HFFc6 (cell line): ENCODE measurements at regions not wholly inside any gene's neighbourhood (a gene's known extent, or its start where the extent isn't known, plus 50 kb on each side); places are given as distances from the start of the nearest gene placed in this dataset.
"Not testable (repeated sequence)": the region's sequence is repeated elsewhere in the genome, so short reads cannot be mapped to it uniquely, and the experiment has no call there.

Experiments used
- DNase-seq: peaks from one replicate; pipeline ENCODE4 v3.0.0-alpha.2; 2018
- H3K27ac Mint-ChIP-seq: 2 replicates; pipeline ENCODE4 v1.8.0; 2020; ENCODE audit warnings: mild to moderate bottlenecking, mixed read lengths
- H3K27me3 Mint-ChIP-seq: 2 replicates; pipeline ENCODE4 v1.8.0; 2021; ENCODE audit warnings: mild to moderate bottlenecking, moderate library complexity, mixed read lengths; ENCODE audit not compliant: insufficient read depth
- H3K36me3 Mint-ChIP-seq: 2 replicates; pipeline ENCODE4 v1.8.0; 2021; ENCODE audit warnings: low read depth, mixed read lengths
- H3K4me1 Mint-ChIP-seq: 2 replicates; pipeline ENCODE4 v1.8.0; 2020; ENCODE audit warnings: low read depth, mixed read lengths
- H3K4me3 Mint-ChIP-seq: 2 replicates; pipeline ENCODE4 v1.8.0; 2020; ENCODE audit warnings: mild to moderate bottlenecking, moderate library complexity, mixed read lengths
- H3K9me3 Mint-ChIP-seq: 2 replicates; pipeline ENCODE4 v1.8.0; 2020; ENCODE audit warnings: mild to moderate bottlenecking, mixed read lengths
- CTCF ChIP-seq: fragments of 200-600 bp; sonication (generic); IDR thresholded peaks from 2 replicates; pipeline ENCODE4 v1.5.0; 2021; ENCODE audit warnings: antibody characterized with exemption, mild to moderate bottlenecking

GRCh38 chr10:65408401-65408800, 1517.4 kb upstream of the LRRTM3 start:
- no peak for DNase-seq
- H3K27ac Mint-ChIP-seq: no peak overlapping the region
- TF ChIP-seq CTCF: no peak
- no peaks in the 10 kb centered on the region for H3K36me3 Mint-ChIP-seq
- no peak overlapping the region for H3K4me3 Mint-ChIP-seq
- no peaks in the 10 kb centered on the region; the same call in none of the 2 replicates for H3K27me3 Mint-ChIP-seq
- no peaks in the 10 kb centered on the region for H3K4me1 Mint-ChIP-seq
- peaks cover 31% of the 10 kb centered on the region for H3K9me3 Mint-ChIP-seq

- Mint-ChIP-seq H3K27ac (no peak overlapping the region), H3K27me3 (no peaks in the 10 kb centered on the region; the same call in 1 of the 2 replicates), H3K4me3 (no peak overlapping the region), H3K4me1 (no peaks in the 10 kb centered on the region), H3K9me3 (peaks cover 33% of the 10 kb centered on the region), H3K36me3 (no peaks in the 10 kb centered on the region)
- no peak for TF ChIP-seq CTCF
- no peak for DNase-seq
Measured at GRCh38 chr10:65413001-65413400, 1512.8 kb upstream of the LRRTM3 start.

GRCh38 chr10:65415318-65415717, 1510.5 kb upstream of the LRRTM3 start:
- H3K4me1 Mint-ChIP-seq: no peaks in the 10 kb centered on the region

GRCh38 chr10:65416094-65416493, 1509.7 kb upstream of the LRRTM3 start:
- DNase-seq: no peak
- Mint-ChIP-seq H3K9me3 (peaks cover 33% of the 10 kb centered on the region), H3K36me3 (no peaks in the 10 kb centered on the region), H3K4me1 (no peaks in the 10 kb centered on the region), H3K27ac (no peak overlapping the region), H3K27me3 (no peaks in the 10 kb centered on the region), H3K4me3 (no peak overlapping the region)
- no peak for TF ChIP-seq CTCF

More at GRCh38 chr10:65415318-65415717, 1510.5 kb upstream of the LRRTM3 start:
- H3K4me3 Mint-ChIP-seq: no peak overlapping the region
- no peaks in the 10 kb centered on the region for H3K27me3 Mint-ChIP-seq
- no peak overlapping the region for H3K27ac Mint-ChIP-seq
- no peak for DNase-seq
- H3K9me3 Mint-ChIP-seq: peaks cover 31% of the 10 kb centered on the region
- no peaks in the 10 kb centered on the region for H3K36me3 Mint-ChIP-seq
- no peak for TF ChIP-seq CTCF

- no peaks in the 10 kb centered on the region for H3K4me1 Mint-ChIP-seq
- H3K27me3 Mint-ChIP-seq: no peaks in the 10 kb centered on the region
- no peak overlapping the region for H3K27ac Mint-ChIP-seq
- no peak overlapping the region for H3K4me3 Mint-ChIP-seq
- H3K9me3 Mint-ChIP-seq: peaks cover 33% of the 10 kb centered on the region
- TF ChIP-seq CTCF: no peak
- DNase-seq: no peak
- no peaks in the 10 kb centered on the region for H3K36me3 Mint-ChIP-seq
Measured at GRCh38 chr10:65419629-65420028, 1506.2 kb upstream of the LRRTM3 start.

DNA sequence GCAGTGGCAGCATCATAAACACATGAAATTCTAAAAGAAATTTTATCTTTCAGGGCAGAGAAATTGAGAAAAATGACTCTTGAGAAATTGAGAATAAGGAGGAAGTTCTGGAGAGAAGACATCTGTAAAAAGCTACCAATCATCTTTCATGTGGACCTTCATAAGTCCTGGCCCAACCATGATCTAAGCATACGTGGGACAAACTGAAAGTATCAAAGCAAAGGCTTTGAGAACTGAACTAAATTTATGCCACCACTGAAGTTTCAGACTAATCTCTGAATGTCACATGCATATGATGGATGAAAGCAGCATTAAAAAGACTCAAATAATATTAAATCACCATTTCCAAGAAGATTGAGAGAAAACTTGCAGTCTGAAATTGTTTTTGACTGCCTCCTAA, 1502.8 kb upstream of the LRRTM3 start:
- peaks cover 43% of the 10 kb centered on the region for H3K9me3 Mint-ChIP-seq
- TF ChIP-seq CTCF: no peak
- no peaks in the 10 kb centered on the region for H3K36me3 Mint-ChIP-seq
- no peak overlapping the region for H3K4me3 Mint-ChIP-seq
- H3K27ac Mint-ChIP-seq: no peak overlapping the region
- H3K27me3 Mint-ChIP-seq: no peaks in the 10 kb centered on the region; the same call in 1 of the 2 replicates
- DNase-seq: no peak
- no peaks in the 10 kb centered on the region for H3K4me1 Mint-ChIP-seq

- not testable (repeated sequence) for H3K4me3 Mint-ChIP-seq, H3K36me3 Mint-ChIP-seq, H3K27ac Mint-ChIP-seq, H3K4me1 Mint-ChIP-seq, H3K27me3 Mint-ChIP-seq, DNase-seq
- H3K9me3 Mint-ChIP-seq: peaks cover 23% of the 10 kb centered on the region
Measured at GRCh38 chr10:65429381-65429780, 1496.5 kb upstream of the LRRTM3 start.
